H1 (cell line): ENCODE measurements at regions not wholly inside any gene's neighbourhood (a gene's known extent, or its start where the extent isn't known, plus 50 kb on each side); places are given as distances from the start of the nearest gene placed in this dataset.

Experiments
- CTCF ChIA-PET: fragments of 300-600 bp; sonication (Branson Sonifier 250); formaldehyde crosslinking; loops from one replicate; lab custom pipeline; 2021; ENCODE audit not compliant: partially characterized antibody; lab: Charles Lee
- POLR2A ChIA-PET: fragments of 300-600 bp; sonication (Branson Sonifier 250); formaldehyde crosslinking; loops from one replicate; lab custom pipeline; 2021; ENCODE audit warnings: inconsistent platforms; ENCODE audit not compliant: partially characterized antibody; lab: Charles Lee
- DNase-seq, 2 experiments: peaks; one replicate each; pipeline versions ENCODE4 v3.0.0 to v3.0.0-alpha.2; 2010 to 2022; ENCODE audit warnings: low spot score in 2 of 2, low read depth in 1 of 2, mixed read lengths in 1 of 2
- FAIRE-seq: peaks from 2 replicates; lab custom pipeline; 2011; peaks lifted over from hg19 to GRCh38; lab: Jason Lieb, UNC
- H2AFZ ChIP-seq: 2 replicates; pipeline ENCODE4 v1.8.1; 2012; ENCODE audit warnings: low read length, inconsistent platforms
- H2AK5ac ChIP-seq: 2 replicates; pipeline ENCODE4 v1.6.1; 2013; ENCODE audit warnings: low read depth, low read length
- H2BK120ac ChIP-seq: replicated peaks from 2 replicates; pipeline ENCODE3; 2013; ENCODE audit warnings: low read depth, low read length, inconsistent platforms
- H2BK12ac ChIP-seq: 2 replicates; pipeline ENCODE4 v1.6.1; 2013; ENCODE audit warnings: low read depth, low read length
- H2BK15ac ChIP-seq: 2 replicates; pipeline ENCODE4 v1.6.1; 2013; ENCODE audit warnings: low read length
- H2BK20ac ChIP-seq: 2 replicates; pipeline ENCODE4 v1.6.1; 2013; ENCODE audit warnings: low read length
- H2BK5ac ChIP-seq: 2 replicates; pipeline ENCODE4 v1.6.1; 2013; ENCODE audit warnings: low read depth, low read length
- H3K14ac ChIP-seq: 2 replicates; pipeline ENCODE4 v1.6.1; 2013; ENCODE audit warnings: inconsistent platforms; ENCODE audit not compliant: insufficient read length
- H3K18ac ChIP-seq: 2 replicates; pipeline ENCODE4 v1.6.1; 2013; ENCODE audit warnings: low read length; ENCODE audit errors: extremely low read depth
- H3K23ac ChIP-seq: 2 replicates; pipeline ENCODE4 v1.6.1; 2013; ENCODE audit warnings: inconsistent platforms; ENCODE audit not compliant: insufficient read length
- H3K23me2 ChIP-seq: 2 replicates; pipeline ENCODE4 v1.6.1; 2013; ENCODE audit warnings: low read depth, low read length
- H3K27ac ChIP-seq: 2 replicates; pipeline ENCODE4 v1.6.1; 2011; ENCODE audit warnings: low read depth, low read length, inconsistent platforms
- H3K27me3 ChIP-seq, 4 experiments: replicated peaks in 1 of 4; 1 replicate in 1 of 4; 2 replicates in 3 of 4; pipeline versions ENCODE4 v1.6.1 to v1.8.1; 2011 to 2013; ENCODE audit warnings: low read length in 3 of 4, mild to moderate bottlenecking in 3 of 4, inconsistent platforms in 2 of 4, mixed read lengths in 2 of 4, moderate library complexity in 1 of 4; ENCODE audit not compliant: control insufficient read depth in 3 of 4, insufficient read depth in 3 of 4; ENCODE audit errors: extremely low read depth in 1 of 4
- H3K36me3 ChIP-seq, 4 experiments: 2 replicates each; pipeline versions ENCODE4 v1.6.1 to v1.8.1; 2011 to 2013; ENCODE audit warnings: mild to moderate bottlenecking in 4 of 4, low read length in 3 of 4, moderate library complexity in 2 of 4, control low read depth in 1 of 4, inconsistent platforms in 1 of 4; ENCODE audit not compliant: insufficient read depth in 4 of 4, control insufficient read depth in 2 of 4
- H3K4ac ChIP-seq: replicated peaks from 2 replicates; pipeline ENCODE3; 2013; ENCODE audit warnings: low read length, low read depth, mixed read lengths, inconsistent platforms; ENCODE audit not compliant: insufficient read length
- H3K4me1 ChIP-seq, 4 experiments: replicated peaks in 1 of 4; 1 replicate in 1 of 4; 2 replicates in 3 of 4; pipeline versions ENCODE4 v1.6.1 to v1.8.1; 2011 to 2013; ENCODE audit warnings: low read length in 3 of 4, inconsistent platforms in 2 of 4, mixed read lengths in 1 of 4; ENCODE audit not compliant: insufficient read depth in 4 of 4, control insufficient read depth in 3 of 4
- H3K4me2 ChIP-seq, 2 experiments: 2 replicates each; pipeline versions ENCODE4 v1.6.1 to v1.8.1; 2011 to 2013; ENCODE audit warnings: low read depth in 2 of 2, low read length in 2 of 2, control low read depth in 1 of 2, inconsistent platforms in 1 of 2, mild to moderate bottlenecking in 1 of 2; ENCODE audit not compliant: insufficient read depth in 1 of 2
- H3K4me3 ChIP-seq, 4 experiments: fragments of 200-600, 300-600 bp in 1 of 4; sonication (generic), shearing (Covaris generic), sonication (Bioruptor Twin) in 1 of 4; 2 replicates each; pipeline versions ENCODE4 v1.5.1 to v1.8.1; 2011 to 2016; ENCODE audit warnings: low read length in 4 of 4, low read depth in 3 of 4, control low read depth in 2 of 4, inconsistent platforms in 2 of 4, mild to moderate bottlenecking in 2 of 4, mixed read lengths in 1 of 4, moderate library complexity in 1 of 4; ENCODE audit not compliant: insufficient read depth in 2 of 4; ENCODE audit errors: extremely low read depth in 1 of 4
- H3K56ac ChIP-seq: replicated peaks from 2 replicates; pipeline ENCODE3; 2013; ENCODE audit warnings: low read depth, mild to moderate bottlenecking, mixed read lengths, low read length, inconsistent platforms; ENCODE audit not compliant: insufficient read length
- H3K79me1 ChIP-seq: 2 replicates; pipeline ENCODE4 v1.6.1; 2013; ENCODE audit warnings: low read depth, low read length, control low read depth
- H3K79me2 ChIP-seq, 2 experiments: 2 replicates each; pipeline versions ENCODE4 v1.6.1 to v1.8.1; 2012 to 2013; ENCODE audit warnings: low read length in 2 of 2, mild to moderate bottlenecking in 2 of 2, inconsistent platforms in 1 of 2; ENCODE audit not compliant: insufficient read depth in 2 of 2, control insufficient read depth in 1 of 2
- H3K9ac ChIP-seq, 4 experiments: replicated peaks in 1 of 4; 1 replicate in 1 of 4; 2 replicates in 3 of 4; pipeline versions ENCODE4 v1.6.1 to v1.8.1; 2011 to 2013; ENCODE audit warnings: low read depth in 3 of 4, low read length in 3 of 4, control low read depth in 2 of 4, mild to moderate bottlenecking in 2 of 4, moderate library complexity in 2 of 4, inconsistent platforms in 1 of 4; ENCODE audit errors: extremely low read depth in 1 of 4
- H3K9me3 ChIP-seq, 2 experiments: 2 replicates each; pipeline versions ENCODE4 v1.6.1 to v1.8.1; 2012 to 2013; ENCODE audit warnings: mild to moderate bottlenecking in 2 of 2, moderate library complexity in 2 of 2, control low read depth in 1 of 2, inconsistent platforms in 1 of 2, low read depth in 1 of 2, low read length in 1 of 2, mixed read lengths in 1 of 2; ENCODE audit not compliant: insufficient read depth in 2 of 2
- H4K20me1 ChIP-seq, 2 experiments: replicated peaks in 1 of 2; 2 replicates each; pipeline versions ENCODE3 to v1.8.1; 2011 to 2013; ENCODE audit warnings: inconsistent platforms in 2 of 2, low read length in 2 of 2, mild to moderate bottlenecking in 1 of 2; ENCODE audit not compliant: insufficient read depth in 2 of 2, control insufficient read depth in 1 of 2
- H4K5ac ChIP-seq: 2 replicates; pipeline ENCODE4 v1.6.1; 2013; ENCODE audit warnings: low read length, low read depth, mixed read lengths, inconsistent platforms; ENCODE audit not compliant: insufficient read length
- H4K8ac ChIP-seq: 2 replicates; pipeline ENCODE4 v1.8.0; 2013; ENCODE audit warnings: mild to moderate bottlenecking, moderate library complexity, low read length, inconsistent platforms; ENCODE audit not compliant: insufficient read depth; ENCODE audit errors: extremely low read depth
- H4K91ac ChIP-seq: replicated peaks from 2 replicates; pipeline ENCODE3; 2013; ENCODE audit warnings: low read length, mixed read lengths, inconsistent platforms; ENCODE audit not compliant: insufficient read length
- ASH2L ChIP-seq: fragments of 200-600, 300-600 bp; sonication (generic); IDR thresholded peaks from one replicate; pipeline ENCODE4 v1.7.1; 2017; ENCODE audit warnings: low read length
- BACH1 ChIP-seq: IDR thresholded peaks from 2 replicates; pipeline ENCODE4 v1.6.1; 2012; ENCODE audit warnings: low read length, improper control_type of control experiment
- CBX8 ChIP-seq: fragments of 300-800, 300-1000 bp; sonication (generic); IDR thresholded peaks from 2 replicates; pipeline ENCODE4 v1.7.1; 2016; ENCODE audit warnings: low read depth, low read length, borderline replicate concordance
- FOSL1 ChIP-seq: IDR thresholded peaks from 2 replicates; pipeline ENCODE4 v1.6.1; 2011; ENCODE audit warnings: mild to moderate bottlenecking, low read depth, low read length, moderate library complexity; ENCODE audit not compliant: insufficient read depth
- GABPA ChIP-seq: IDR thresholded peaks from 2 replicates; pipeline ENCODE4 v1.6.1; 2011; ENCODE audit warnings: mild to moderate bottlenecking, low read length, moderate library complexity, borderline replicate concordance; ENCODE audit not compliant: insufficient read depth
- MAFK ChIP-seq: IDR thresholded peaks from 2 replicates; pipeline ENCODE4 v1.6.1; 2012; ENCODE audit warnings: low read depth, mild to moderate bottlenecking, improper control_type of control experiment, low read length
- NRF1 ChIP-seq: IDR thresholded peaks from 2 replicates; pipeline ENCODE4 v1.6.1; 2011; ENCODE audit warnings: mild to moderate bottlenecking, low read depth, low read length, improper control_type of control experiment
- TAF1 ChIP-seq: IDR thresholded peaks from 2 replicates; pipeline ENCODE4 v1.6.1; 2011; ENCODE audit warnings: mild to moderate bottlenecking, low read depth, low read length
- TAF7 ChIP-seq: optimal IDR thresholded peaks from 2 replicates; pipeline ENCODE3; 2011; ENCODE audit warnings: low read depth, mild to moderate bottlenecking, inconsistent platforms, low read length, moderate library complexity, borderline replicate concordance
- YY1 ChIP-seq: IDR thresholded peaks from 2 replicates; pipeline ENCODE4 v1.6.1; 2011; ENCODE audit warnings: low read depth, mild to moderate bottlenecking, low read length
- WGBS, 2 experiments: shearing (Covaris generic) in 1 of 2; methylation state at CpG; one replicate each; pipeline versions ENCODE4 v1.1.6 to v1.1.7; 2013 to 2015; ENCODE audit warnings: low lambda C conversion rate in 2 of 2, mixed read lengths in 2 of 2, inconsistent platforms in 1 of 2, low coverage in 1 of 2, missing lambda C conversion rate in 1 of 2; ENCODE audit not compliant: insufficient replicate concordance in 2 of 2, insufficient coverage in 1 of 2, insufficient read length in 1 of 2; ENCODE audit errors: extremely low coverage in 1 of 2, missing lambda C conversion rate in 1 of 2; 5-methylcytosine and 5-hydroxymethylcytosine counted together

- Histone ChIP-seq H3K56ac (no peak overlapping the region), H3K4ac (no peak overlapping the region), H3K4me1 (no peaks in the 10 kb centered on the region; a peak in 1 of 7 replicates), H3K27ac (no peak overlapping the region), H4K91ac (no peak overlapping the region), H3K4me3 (no peak overlapping the region), H4K8ac (no peak overlapping the region), H2BK15ac (no peak overlapping the region), H3K4me2 (no peak overlapping the region), H3K23me2 (no peaks in the 10 kb centered on the region), H2BK5ac (no peak overlapping the region), H4K5ac (no peak overlapping the region), H3K9ac (no peak overlapping the region), H2BK20ac (no peak overlapping the region), H3K27me3 (no peaks in the 10 kb centered on the region), H3K14ac (no peak overlapping the region), H3K79me1 (no peaks in the 10 kb centered on the region), H2BK12ac (no peak overlapping the region), H3K23ac (no peak overlapping the region), H2AK5ac (no peak overlapping the region), H4K20me1 (no peaks in the 10 kb centered on the region), H2AFZ (no peak overlapping the region), H3K9me3 (no peaks in the 10 kb centered on the region), H3K36me3 (no peaks in the 10 kb centered on the region), H2BK120ac (no peak overlapping the region), H3K79me2 (no peaks in the 10 kb centered on the region), H3K18ac (no peak overlapping the region)
- TF ChIP-seq BACH1 = no peak
- no peak for TF ChIP-seq TAF7
- no peak for TF ChIP-seq MAFK
- TF ChIP-seq ASH2L = no peak
- no peak for TF ChIP-seq GABPA
- TF ChIP-seq NRF1 = no peak
- no peak for TF ChIP-seq TAF1
- TF ChIP-seq CBX8 = no peak
- TF ChIP-seq YY1 = no peak
- no peak for TF ChIP-seq FOSL1
- WGBS, 2 experiments = 97% methylated on average over 3 of the region's 3 CpGs; no CpG with 5 or more reads in 1 of the 2 experiments
- CTCF ChIA-PET = interaction anchor here (0.6 to 1.7 kb wide), 6 partner anchors 10 to 692 kb away, joined by 3 to 8 read pairs (median 4); no protein-coding TSS in a partner anchor
- DNase-seq (no peak), FAIRE-seq (no peak)
- POLR2A ChIA-PET = no interaction called here
Measured at GRCh38 chr10:6995341-6995740, 415.3 kb upstream of the PRKCQ start.
